ENCODE measurements at regions not wholly inside any gene's neighbourhood (a gene's known extent, or its start where the extent isn't known, plus 50 kb on each side); places are given as distances from the start of the nearest gene placed in this dataset.

DNA sequence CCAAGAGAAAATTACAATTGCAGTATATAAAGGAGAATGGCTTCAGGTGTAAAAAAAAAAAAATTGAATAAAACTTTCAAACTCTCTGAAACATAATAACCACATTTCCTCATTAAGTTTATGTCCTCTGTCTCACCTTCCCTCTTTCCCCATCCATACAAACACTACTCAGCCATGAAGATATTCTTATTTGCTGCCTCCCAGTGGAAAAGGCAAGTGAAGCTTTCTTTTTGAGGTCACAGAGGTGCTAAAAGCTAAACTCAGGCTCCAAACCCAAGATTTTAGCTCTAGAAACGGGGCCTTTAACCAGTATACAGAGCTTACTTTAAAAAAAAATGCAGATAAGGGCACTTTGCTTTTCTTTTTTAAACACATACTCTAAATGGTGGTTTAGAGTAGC, 1568.5 kb downstream of the FAM181B start:
- no peak for ATAC-seq (ENCODE audit: insufficient read depth, low FRiP score)
- H3K9ac ChIP-seq (ENCODE audit: insufficient read depth in 1 of 2, low read length in 2 of 2) = no peak overlapping the region
- H3K36me3 ChIP-seq (ENCODE audit: control insufficient read depth in 4 of 4, insufficient read depth in 4 of 4, low read length in 4 of 4) = no peaks in the 10 kb centered on the region
- no peaks in the 10 kb centered on the region for H3K4me1 ChIP-seq (ENCODE audit: control insufficient read depth in 5 of 5, insufficient read depth in 5 of 5, low read length in 5 of 5)
- 50 to 58% methylated on average over 1 of the region's 1 CpG for WGBS, 2 donors
- H3K27me3 ChIP-seq (ENCODE audit: control insufficient read depth in 3 of 3, insufficient read depth in 3 of 3, low read length in 2 of 3) = no peaks in the 10 kb centered on the region
- no peak overlapping the region for H3K27ac ChIP-seq (ENCODE audit: low read depth in 1 of 2, low read length in 1 of 2)
- no peak for DNase-seq
- H3K9me3 ChIP-seq (ENCODE audit: control insufficient read depth in 4 of 4, insufficient read depth in 3 of 4, low read length in 3 of 4) = no peaks in the 10 kb centered on the region
- TF ChIP-seq, protein P1, sequence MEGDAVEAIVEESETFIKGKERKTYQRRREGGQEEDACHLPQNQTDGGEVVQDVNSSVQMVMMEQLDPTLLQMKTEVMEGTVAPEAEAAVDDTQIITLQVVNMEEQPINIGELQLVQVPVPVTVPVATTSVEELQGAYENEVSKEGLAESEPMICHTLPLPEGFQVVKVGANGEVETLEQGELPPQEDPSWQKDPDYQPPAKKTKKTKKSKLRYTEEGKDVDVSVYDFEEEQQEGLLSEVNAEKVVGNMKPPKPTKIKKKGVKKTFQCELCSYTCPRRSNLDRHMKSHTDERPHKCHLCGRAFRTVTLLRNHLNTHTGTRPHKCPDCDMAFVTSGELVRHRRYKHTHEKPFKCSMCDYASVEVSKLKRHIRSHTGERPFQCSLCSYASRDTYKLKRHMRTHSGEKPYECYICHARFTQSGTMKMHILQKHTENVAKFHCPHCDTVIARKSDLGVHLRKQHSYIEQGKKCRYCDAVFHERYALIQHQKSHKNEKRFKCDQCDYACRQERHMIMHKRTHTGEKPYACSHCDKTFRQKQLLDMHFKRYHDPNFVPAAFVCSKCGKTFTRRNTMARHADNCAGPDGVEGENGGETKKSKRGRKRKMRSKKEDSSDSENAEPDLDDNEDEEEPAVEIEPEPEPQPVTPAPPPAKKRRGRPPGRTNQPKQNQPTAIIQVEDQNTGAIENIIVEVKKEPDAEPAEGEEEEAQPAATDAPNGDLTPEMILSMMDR (IDR thresholded peaks at IDR 0.05; ENCODE audit: control extremely low read depth, extremely low read depth) = no peak
- H3K4me3 ChIP-seq = no peak overlapping the region

DNA sequence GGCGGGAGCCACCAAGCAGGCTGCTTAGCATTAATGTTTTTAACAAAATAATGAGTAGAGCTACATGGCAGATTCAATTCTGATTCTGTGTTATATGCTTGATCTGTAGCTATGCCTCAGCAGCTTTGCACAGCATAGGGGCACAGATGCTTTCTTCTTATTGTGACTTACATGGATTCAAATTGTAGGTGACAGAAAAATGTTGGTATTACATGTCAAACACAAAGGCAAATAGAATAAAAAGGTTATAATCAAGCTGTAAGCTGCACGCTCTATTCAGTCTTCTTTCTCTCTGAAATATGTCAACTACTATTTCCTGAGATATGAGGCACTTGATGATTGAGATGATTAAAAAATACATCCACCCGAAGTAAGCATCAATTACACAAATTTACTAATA, 1573.8 kb downstream of the FAM181B start:
- H3K9ac ChIP-seq (ENCODE audit: insufficient read depth in 1 of 2, low read length in 2 of 2) = no peak overlapping the region
- no peaks in the 10 kb centered on the region for H3K36me3 ChIP-seq (ENCODE audit: control insufficient read depth in 4 of 4, insufficient read depth in 4 of 4, low read length in 4 of 4)
- ATAC-seq (ENCODE audit: insufficient read depth, low FRiP score) (no peak), DNase-seq (no peak)
- no peak overlapping the region for H3K4me3 ChIP-seq
- H3K27me3 ChIP-seq (ENCODE audit: control insufficient read depth in 3 of 3, insufficient read depth in 3 of 3, low read length in 2 of 3) = no peaks in the 10 kb centered on the region
- no peak overlapping the region for H3K27ac ChIP-seq (ENCODE audit: low read depth in 1 of 2, low read length in 1 of 2)
- 71 to 86% methylated on average over 3 of the region's 3 CpGs for WGBS, 2 donors
- TF ChIP-seq, protein P1 (IDR thresholded peaks at IDR 0.05; ENCODE audit: control extremely low read depth, extremely low read depth) = no peak
- no peaks in the 10 kb centered on the region for H3K4me1 ChIP-seq (ENCODE audit: control insufficient read depth in 5 of 5, insufficient read depth in 5 of 5, low read length in 5 of 5)
- no peaks in the 10 kb centered on the region for H3K9me3 ChIP-seq (ENCODE audit: control insufficient read depth in 4 of 4, insufficient read depth in 3 of 4, low read length in 3 of 4)

DNA sequence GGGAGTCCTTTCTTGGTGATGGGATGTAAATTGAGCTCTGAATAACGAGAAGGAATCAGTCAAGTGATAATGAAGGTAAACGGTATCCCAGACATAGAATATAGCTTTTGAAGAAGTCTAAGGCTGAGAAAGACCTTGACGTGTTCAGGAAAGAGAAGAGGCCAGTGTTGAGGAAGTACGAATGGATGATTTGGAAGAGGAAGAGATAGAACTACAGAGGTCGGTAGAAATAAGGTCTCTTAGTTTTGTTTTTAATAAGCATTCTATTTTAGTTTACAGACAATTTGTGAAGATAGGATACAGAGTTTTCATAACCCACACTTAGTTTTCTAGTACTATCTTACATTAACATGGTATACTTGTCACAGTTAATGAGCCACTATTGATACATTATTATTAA, 1598.1 kb downstream of the FAM181B start:
- Histone ChIP-seq H3K9ac (ENCODE audit: insufficient read depth in 1 of 2, low read length in 2 of 2) (no peak overlapping the region), H3K36me3 (ENCODE audit: control insufficient read depth in 4 of 4, insufficient read depth in 4 of 4, low read length in 4 of 4) (no peaks in the 10 kb centered on the region), H3K27me3 (ENCODE audit: control insufficient read depth in 3 of 3, insufficient read depth in 3 of 3, low read length in 2 of 3) (no peaks in the 10 kb centered on the region), H3K4me1 (ENCODE audit: control insufficient read depth in 5 of 5, insufficient read depth in 5 of 5, low read length in 5 of 5) (no peaks in the 10 kb centered on the region), H3K9me3 (ENCODE audit: control insufficient read depth in 4 of 4, insufficient read depth in 3 of 4, low read length in 3 of 4) (no peaks in the 10 kb centered on the region), H3K27ac (ENCODE audit: low read depth in 1 of 2, low read length in 1 of 2) (no peak overlapping the region), H3K4me3 (no peak overlapping the region)
- no peak for DNase-seq
- no peak for ATAC-seq (ENCODE audit: insufficient read depth, low FRiP score)
- 72 to 79% methylated on average over 5 of the region's 5 CpGs for WGBS, 2 donors
- TF ChIP-seq, protein P1 (IDR thresholded peaks at IDR 0.05; ENCODE audit: control extremely low read depth, extremely low read depth) = no peak

DNA sequence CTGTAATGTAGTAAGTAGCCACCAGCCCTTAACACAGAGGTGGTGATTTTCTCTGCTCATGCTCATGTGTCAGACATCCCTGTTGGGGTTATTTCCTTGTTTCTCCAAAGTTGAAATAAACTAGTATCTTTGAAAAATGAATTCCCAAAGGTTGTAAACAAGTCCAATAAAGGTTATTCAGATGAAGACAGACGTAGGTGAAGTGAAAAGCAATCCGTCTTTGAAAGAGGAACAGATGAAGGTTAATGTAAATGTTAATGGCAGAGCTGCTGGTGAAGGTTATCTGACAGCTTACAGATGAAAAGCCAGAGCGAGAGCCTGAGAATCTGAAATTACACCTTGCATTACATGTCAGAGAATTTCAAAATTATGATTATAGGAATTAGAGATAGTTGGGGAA, 1604.0 kb downstream of the FAM181B start:
- TF ChIP-seq, protein P1 (IDR thresholded peaks at IDR 0.05; ENCODE audit: control extremely low read depth, extremely low read depth) = no peak
- H3K36me3 ChIP-seq (ENCODE audit: control insufficient read depth in 4 of 4, insufficient read depth in 4 of 4, low read length in 4 of 4) = no peaks in the 10 kb centered on the region
- H3K4me1 ChIP-seq (ENCODE audit: control insufficient read depth in 5 of 5, insufficient read depth in 5 of 5, low read length in 5 of 5) = no peaks in the 10 kb centered on the region
- no peak overlapping the region for H3K27ac ChIP-seq (ENCODE audit: low read depth in 1 of 2, low read length in 1 of 2)
- DNase-seq = no peak
- H3K27me3 ChIP-seq (ENCODE audit: control insufficient read depth in 3 of 3, insufficient read depth in 3 of 3, low read length in 2 of 3) = no peaks in the 10 kb centered on the region
- no peak overlapping the region for H3K4me3 ChIP-seq
- H3K9me3 ChIP-seq (ENCODE audit: control insufficient read depth in 4 of 4, insufficient read depth in 3 of 4, low read length in 3 of 4) = no peaks in the 10 kb centered on the region
- WGBS, 2 donors = 61 to 78% methylated on average over 3 of the region's 3 CpGs
- H3K9ac ChIP-seq (ENCODE audit: insufficient read depth in 1 of 2, low read length in 2 of 2) = no peak overlapping the region
- no peak for ATAC-seq (ENCODE audit: insufficient read depth, low FRiP score)

All from lung (tissue), 11 donors.